Activated CD8-positive, alpha-beta memory T cell treated with anti-CD3 and anti-CD28 coated beads, Interleukin-2, amount 50 U/mL, for 48 hours (primary cell): ENCODE measurements at regions not wholly inside any gene's neighbourhood (a gene's known extent, or its start where the extent isn't known, plus 50 kb on each side); places are given as distances from the start of the nearest gene placed in this dataset.
"Not testable (repeated sequence)": the region's sequence is repeated elsewhere in the genome, so short reads cannot be mapped to it uniquely, and the experiment has no call there.

Experiments used
- DNase-seq: peaks from one replicate; pipeline ENCODE4 v3.0.0-alpha.2; 2020

GRCh38 chr2:226467221-226467620 lies 332.4 kb downstream of the IRS1 start:
- DNase-seq: no peak

DNA sequence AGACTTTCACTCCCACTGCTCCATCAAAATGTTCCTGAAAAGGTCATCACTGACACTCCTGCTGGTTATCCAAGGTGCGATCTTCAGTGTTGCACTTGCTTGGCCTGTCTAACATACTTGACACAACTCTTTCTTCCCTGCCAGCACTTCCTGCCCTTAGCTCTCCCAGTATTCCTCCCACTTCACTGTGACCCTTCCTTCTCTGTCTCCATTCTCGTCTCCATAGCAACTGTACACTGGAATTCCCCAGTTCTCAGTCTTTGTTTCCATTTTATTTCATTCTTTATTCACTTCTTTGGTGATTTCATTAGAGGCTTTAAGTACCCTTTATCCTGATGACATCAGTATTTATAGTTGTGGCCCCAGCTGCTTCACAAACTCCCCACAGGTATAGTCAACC lies 333.0 kb downstream of the IRS1 start:
- DNase-seq: no peak

GRCh38 chr2:226466124-226466523 lies 333.5 kb downstream of the IRS1 start:
- no peak for DNase-seq

- no peak for DNase-seq
These were observed 335.2 kb downstream of the IRS1 start for GRCh38 chr2:226464380-226464779.

- DNase-seq: no peak
These were observed 336.5 kb downstream of the IRS1 start for GRCh38 chr2:226463154-226463553.

- no peak for DNase-seq
These were observed 337.6 kb downstream of the IRS1 start for GRCh38 chr2:226461981-226462380.

DNA sequence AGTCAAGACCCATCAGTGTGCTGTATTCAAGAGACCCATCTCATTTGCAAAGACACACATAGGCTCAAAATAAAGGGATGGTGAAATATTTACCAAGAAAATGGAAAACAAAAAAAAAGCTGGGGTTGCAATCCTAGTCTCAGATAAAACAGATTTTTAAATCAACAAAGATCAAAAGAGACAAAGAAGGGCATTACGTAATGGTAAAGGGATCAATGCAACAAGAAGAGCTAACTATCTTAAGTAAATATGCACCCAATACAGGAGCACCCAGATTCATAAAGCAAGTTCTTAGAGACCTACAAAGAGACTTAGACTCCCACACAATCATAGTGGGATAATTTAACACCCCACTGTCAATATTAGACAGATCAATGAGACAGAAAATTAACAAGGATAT lies 343.5 kb downstream of the IRS1 start:
- DNase-seq: not testable (repeated sequence)

DNA sequence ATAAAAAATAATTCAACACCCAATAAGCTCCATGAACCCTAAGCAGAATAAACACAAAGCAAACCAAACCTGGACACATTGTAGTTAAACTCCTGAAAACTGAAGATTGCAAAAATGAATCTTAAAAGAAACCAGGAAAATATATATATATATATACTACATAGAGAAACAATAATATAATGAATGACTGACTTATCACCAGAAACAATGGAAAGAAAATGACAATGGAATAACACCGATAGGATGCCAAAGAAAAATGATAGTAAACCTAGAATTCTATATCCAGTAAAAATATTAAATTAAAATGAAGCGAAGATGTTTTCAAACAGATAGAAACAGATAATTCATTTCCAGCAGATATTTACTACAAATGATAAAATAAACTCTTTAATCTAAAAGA lies 346.9 kb downstream of the IRS1 start:
- DNase-seq: no peak

GRCh38 chr2:226451486-226451885 lies 348.1 kb downstream of the IRS1 start:
- DNase-seq: no peak

DNA sequence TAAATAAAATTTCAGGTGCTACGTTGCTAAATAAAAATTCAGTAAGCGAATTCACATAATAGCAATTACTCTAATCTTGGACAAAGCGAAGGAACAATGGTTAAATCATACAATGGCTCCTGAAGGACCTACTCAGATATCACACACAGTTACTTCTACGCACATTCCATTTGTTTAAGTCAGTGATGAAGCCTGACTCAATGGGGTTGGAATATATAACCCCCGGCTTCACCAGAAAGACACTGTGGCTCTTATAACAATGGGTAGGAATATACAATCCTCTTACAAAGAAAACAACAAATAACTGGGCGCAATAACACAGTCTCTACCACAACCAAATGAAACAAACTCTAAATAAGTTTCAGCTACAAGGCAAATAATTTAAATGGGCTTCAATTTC lies 349.5 kb downstream of the IRS1 start:
- DNase-seq: no peak

DNA sequence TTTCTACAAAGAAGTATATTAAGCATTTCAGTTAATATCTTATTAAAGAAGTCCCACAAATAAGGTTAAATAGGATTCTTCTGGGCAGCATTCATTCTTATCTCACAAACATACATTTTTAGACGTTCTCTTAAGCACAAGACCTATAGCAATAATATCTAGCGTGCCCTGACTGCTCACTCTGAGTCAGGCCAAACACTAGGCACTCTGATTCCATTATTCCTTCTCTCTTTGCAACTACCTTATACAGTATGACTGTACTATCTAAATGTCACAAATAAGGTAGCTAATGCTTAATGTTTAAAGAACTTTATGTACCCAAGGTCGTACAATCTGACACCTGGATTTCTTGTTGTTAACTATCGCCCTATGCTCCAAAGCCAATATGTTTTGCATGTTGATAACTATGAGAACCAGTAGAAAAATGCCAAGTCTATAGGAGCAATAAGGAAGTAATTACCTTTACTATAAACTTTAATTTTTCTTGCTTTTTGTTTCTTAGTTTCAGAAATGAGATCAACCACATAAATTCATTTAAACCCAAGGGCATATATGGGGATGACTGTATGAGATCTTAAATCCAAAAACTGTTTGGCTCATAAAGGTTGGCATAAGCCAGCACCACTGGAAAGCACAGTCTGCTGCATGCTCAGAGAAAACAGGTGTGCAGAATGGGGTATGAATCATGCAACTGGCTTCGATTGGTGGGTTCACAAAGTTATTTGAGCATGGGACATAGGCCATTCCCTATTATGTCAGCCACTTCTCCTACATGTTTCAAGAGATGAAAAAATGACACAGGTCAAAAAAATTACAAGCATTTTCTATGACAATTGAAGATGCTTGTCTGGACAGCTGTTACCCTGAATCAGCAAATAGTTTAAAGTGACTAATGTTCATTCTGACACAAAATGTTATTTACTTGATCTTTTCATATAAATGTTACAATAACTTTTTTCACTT lies 352.0 kb downstream of the IRS1 start:
- no peak for DNase-seq

DNA sequence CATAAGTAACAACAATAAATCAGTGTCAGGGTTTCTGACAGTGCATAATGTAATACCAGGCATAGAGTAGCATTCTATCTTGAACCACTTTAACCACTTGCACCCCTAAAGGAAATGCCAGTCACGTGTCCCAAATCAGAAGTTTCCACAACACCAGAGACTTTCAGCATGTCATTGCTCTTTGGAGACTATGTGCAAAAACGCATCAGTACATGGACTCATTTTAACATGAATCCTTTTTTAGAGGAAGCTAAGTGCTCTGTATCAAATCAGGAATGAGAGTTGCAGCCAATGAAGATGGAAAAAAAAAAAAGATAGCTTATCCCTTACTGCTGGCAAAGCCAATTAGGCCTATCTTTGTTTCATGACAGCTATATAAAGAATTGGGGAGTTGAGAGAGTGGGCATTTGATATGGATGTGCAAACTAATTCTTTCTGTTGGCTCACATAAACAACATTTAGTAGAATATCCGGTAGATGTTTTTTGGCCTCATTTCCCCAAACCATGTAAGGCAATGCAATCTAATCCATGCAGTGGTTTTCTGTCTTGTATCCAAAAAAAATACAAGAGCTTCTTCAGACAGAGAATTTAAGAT lies 353.1 kb downstream of the IRS1 start:
- DNase-seq: no peak

DNA sequence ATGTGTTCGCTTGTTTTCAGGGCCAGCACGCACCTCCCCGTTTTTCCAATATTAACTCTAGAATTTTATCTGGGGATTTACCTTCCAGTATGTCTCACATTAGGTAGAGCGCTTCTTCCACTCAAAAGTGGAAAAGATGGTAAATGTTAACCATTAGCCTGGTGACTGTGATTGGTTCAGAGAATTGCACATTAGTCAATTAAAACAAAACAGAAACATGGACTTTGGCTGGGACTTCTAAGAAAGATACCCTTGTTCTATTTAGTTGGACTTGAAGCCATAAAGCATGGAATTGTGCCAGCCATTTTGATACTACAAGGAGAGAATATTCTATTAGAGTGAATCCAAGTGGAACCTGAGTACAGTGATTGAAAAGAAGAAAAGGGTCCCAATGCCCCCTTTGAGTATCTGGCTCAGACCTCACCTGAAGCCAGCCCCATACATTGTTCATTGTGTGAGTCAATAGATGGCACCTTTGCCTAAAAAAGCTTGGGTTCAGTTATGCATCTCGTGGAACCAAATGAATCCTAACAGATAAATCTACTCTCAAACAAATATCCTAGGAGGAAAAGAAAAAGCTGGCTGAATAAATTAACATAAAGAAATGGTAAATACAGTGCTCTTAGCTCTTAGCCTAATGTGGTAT lies 354.3 kb downstream of the IRS1 start:
- no peak for DNase-seq

DNA sequence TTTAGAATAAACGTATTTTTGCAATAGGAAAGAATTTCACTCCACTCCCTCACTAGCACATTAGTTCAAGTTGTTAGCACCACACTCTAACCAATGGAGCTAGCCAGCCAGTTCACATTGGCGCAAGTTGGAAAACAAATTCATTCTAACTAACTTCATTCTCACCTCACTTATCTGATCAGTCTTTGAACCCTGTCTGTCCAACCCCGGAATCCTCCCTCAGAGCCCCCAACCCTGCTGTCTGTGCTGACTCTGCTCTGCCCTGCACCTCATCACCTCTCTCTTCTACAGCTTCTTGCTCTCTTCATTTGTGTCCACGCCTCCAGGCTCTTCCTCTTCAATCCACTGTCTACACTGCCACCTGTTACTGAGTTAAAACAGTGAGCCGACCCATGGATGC lies 356.5 kb downstream of the IRS1 start:
- no peak for DNase-seq

GRCh38 chr2:226440127-226440918 lies 359.3 kb downstream of the IRS1 start:
- no peak for DNase-seq

GRCh38 chr2:226439337-226439736 lies 360.3 kb downstream of the IRS1 start:
- DNase-seq: no peak

DNA sequence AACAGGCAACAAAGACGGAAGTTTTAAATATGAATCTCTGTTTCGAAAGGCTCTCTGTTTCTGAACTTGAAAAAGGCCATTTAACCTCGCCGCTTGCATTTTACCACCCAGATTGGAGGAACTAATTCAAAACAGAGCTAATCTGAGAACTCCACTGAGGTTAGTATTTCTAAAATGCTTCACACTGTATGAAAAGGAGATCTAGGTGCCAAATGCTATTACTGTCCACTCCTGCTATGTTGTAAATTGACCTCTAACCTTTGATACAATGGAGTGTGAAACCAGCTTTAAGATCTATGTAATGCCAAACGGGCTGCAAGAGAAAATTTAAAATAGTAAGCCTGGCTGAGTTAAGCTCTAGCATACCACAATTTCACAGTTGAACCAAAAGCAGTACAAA lies 364.5 kb downstream of the IRS1 start:
- DNase-seq: no peak

DNA sequence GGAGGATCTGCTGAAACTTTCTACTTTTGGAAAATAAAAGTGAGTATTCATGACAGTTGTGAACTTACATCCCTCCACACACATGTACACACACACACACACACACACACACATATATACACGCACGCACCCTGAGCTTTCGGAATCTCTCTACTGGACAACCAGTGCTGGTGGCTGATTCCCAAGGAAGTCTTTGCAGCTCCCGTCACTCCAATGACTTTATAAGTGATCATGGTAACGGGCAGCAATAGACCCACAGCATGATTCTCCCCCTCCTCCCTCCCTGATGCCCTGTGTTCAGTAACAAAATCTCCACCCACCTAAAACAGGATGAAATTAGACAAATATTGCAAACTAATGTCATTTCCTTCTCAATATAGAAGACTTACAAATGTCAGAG lies 364.9 kb downstream of the IRS1 start:
- DNase-seq: no peak

- DNase-seq: no peak
These were observed 368.2 kb downstream of the IRS1 start for GRCh38 chr2:226431288-226431948.

GRCh38 chr2:226429476-226429875 lies 370.1 kb downstream of the IRS1 start:
- no peak for DNase-seq

GRCh38 chr2:226427538-226428307 lies 371.9 kb downstream of the IRS1 start:
- DNase-seq: no peak

GRCh38 chr2:226426292-226426736 lies 373.3 kb downstream of the IRS1 start:
- no peak for DNase-seq
